SK-MEL-5 (cell line): ENCODE measurements at regions not wholly inside any gene's neighbourhood (a gene's known extent, or its start where the extent isn't known, plus 50 kb on each side); places are given as distances from the start of the nearest gene placed in this dataset.

Experiments
- DNase-seq: peaks from one replicate; pipeline ENCODE4 v3.0.0-alpha.2; 2016; ENCODE audit warnings: low read depth, low spot score
- in situ Hi-C: cut with HindIII; loops from 2 replicates; pipeline ENCODE4 v1.10.0; 2016; ENCODE audit warnings: low sequenced_read_pairs, high pct_unique_total_duplicates, low pct_unique_long_range_greater_than_20kb

GRCh38 chr9:89554307-89555035 lies 50.3 kb upstream of the GADD45G start:
- in situ Hi-C loops, result loop anchor here (25.0 kb wide), 1 partner anchor 117 kb away; no protein-coding TSS in a partner anchor
- no peak for DNase-seq

- in situ Hi-C loops, result loop anchor here (25.0 kb wide), 1 partner anchor 116 kb away; no protein-coding TSS in a partner anchor
- DNase-seq, result no peak
Measured at GRCh38 chr9:89553451-89554010, 51.3 kb upstream of the GADD45G start.

GRCh38 chr9:89550346-89550927 lies 52.5 kb upstream of the SEMA4D start:
- no peak for DNase-seq
- in situ Hi-C loops, result loop anchor here (25.0 kb wide), 1 partner anchor 113 kb away; no protein-coding TSS in a partner anchor

- DNase-seq, result peak; percentile 77
- in situ Hi-C loops, result no loop called here
Measured at GRCh38 chr9:89549031-89549644, 51.2 kb upstream of the SEMA4D start.

GRCh38 chr9:89548071-89548638 lies 50.2 kb upstream of the SEMA4D start:
- in situ Hi-C loops, result no loop called here
- no peak for DNase-seq
